ENCODE measurements at regions not wholly inside any gene's neighbourhood (a gene's known extent, or its start where the extent isn't known, plus 50 kb on each side); places are given as distances from the start of the nearest gene placed in this dataset.

DNA sequence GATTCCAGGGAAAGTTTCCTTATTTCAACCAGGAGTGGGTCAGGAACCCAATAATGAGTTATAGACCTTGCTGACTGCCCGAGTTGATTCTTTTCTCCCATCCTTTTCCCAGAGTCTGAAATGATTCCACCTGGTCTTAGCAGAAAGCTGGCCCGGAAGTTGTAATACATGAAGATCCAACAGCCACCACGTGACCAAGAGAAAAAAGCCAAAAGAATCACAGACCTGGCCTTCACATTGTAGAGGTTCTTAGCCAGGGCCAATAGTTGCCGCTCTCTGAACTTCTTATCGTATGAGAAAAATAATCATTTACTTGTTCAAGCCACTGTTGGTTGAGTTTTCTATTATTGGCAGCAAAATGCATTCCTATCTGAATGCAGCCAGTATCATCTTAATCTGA is 161.2 kb upstream of the HMGA2 start:
- DNase-seq (ENCODE audit: low read depth) = no peak
- no peak overlapping the region for H3K4me3 ChIP-seq (ENCODE audit: low read depth, low read length)
- in situ Hi-C loops (cut with HindIII; ENCODE audit: low sequenced_read_pairs) = no loop called here
- TF ChIP-seq, protein P1, sequence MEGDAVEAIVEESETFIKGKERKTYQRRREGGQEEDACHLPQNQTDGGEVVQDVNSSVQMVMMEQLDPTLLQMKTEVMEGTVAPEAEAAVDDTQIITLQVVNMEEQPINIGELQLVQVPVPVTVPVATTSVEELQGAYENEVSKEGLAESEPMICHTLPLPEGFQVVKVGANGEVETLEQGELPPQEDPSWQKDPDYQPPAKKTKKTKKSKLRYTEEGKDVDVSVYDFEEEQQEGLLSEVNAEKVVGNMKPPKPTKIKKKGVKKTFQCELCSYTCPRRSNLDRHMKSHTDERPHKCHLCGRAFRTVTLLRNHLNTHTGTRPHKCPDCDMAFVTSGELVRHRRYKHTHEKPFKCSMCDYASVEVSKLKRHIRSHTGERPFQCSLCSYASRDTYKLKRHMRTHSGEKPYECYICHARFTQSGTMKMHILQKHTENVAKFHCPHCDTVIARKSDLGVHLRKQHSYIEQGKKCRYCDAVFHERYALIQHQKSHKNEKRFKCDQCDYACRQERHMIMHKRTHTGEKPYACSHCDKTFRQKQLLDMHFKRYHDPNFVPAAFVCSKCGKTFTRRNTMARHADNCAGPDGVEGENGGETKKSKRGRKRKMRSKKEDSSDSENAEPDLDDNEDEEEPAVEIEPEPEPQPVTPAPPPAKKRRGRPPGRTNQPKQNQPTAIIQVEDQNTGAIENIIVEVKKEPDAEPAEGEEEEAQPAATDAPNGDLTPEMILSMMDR (IDR thresholded peaks at IDR 0.05; ENCODE audit: low read depth, low read length, missing control alignments) = no peak

DNA sequence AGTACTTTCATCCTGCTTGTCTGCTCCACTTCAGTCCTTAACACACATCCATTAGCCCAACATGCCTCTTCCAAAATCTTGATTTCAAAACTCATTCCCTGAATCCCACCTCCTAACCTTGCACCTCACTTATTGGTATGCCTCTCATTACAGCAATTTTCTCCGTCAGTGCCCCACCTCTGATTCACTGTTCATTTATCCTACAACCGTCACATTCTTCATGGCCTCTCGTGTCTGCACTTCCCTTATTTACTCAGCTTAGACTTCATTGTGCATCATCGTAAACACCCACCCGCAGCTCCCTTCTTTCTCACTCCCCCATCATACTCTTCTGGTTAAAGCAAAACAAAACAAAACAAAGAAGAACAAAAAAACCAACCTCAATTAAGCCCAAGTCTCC is 160.6 kb upstream of the HMGA2 start:
- H3K4me3 ChIP-seq (ENCODE audit: low read depth, low read length) = no peak overlapping the region
- TF ChIP-seq, protein P1 (IDR thresholded peaks at IDR 0.05; ENCODE audit: low read depth, low read length, missing control alignments) = no peak
- no peak for DNase-seq (ENCODE audit: low read depth)
- in situ Hi-C loops (cut with HindIII; ENCODE audit: low sequenced_read_pairs) = no loop called here

DNA sequence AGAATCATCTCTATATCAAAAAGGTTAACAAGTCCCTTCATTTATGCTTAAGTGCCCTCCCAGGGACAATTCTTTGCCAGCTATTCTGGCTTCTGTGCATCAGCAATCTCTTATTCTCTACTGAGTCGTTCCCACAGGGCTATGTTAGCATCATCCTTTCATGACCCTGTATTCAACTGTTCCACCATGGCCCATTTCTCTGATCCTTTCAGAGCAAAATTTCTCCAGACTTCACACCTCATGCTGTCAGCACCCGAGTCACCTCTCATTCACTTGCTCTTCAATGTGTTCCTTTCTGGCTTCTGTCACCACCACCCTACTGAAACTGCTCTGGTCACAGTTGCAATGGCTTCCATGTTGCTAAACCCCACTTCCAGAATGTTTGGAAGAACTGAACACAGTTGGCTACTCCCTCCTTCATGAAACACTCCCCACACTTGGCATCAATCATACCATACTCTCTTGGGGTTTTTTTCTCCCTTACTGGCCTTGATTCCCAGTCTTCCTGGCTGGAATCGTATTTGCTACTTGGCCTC is 159.5 kb upstream of the HMGA2 start:
- in situ Hi-C loops (cut with HindIII; ENCODE audit: low sequenced_read_pairs) = no loop called here
- no peak for DNase-seq (ENCODE audit: low read depth)
- TF ChIP-seq, protein P1 (IDR thresholded peaks at IDR 0.05; ENCODE audit: low read depth, low read length, missing control alignments) = no peak

DNA sequence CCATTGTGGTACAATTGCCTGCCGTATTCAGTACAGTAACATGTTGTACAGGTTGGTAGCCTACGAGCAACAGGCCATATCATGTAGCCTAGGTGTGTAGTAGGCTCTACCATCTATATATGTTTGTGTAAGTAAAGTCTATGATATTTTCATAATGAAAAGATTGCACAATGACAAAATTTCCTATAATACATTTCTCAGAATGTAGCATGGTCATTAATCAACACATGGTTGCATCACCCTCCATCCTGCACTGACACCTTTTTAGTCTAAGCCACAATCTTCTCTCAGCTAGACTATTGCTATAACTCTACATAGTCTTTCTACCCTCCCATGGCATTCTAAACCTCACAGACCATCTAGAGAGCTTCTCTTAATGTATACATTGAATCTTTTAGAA is 158.5 kb upstream of the HMGA2 start:
- DNase-seq (ENCODE audit: low read depth) = no peak
- no peak overlapping the region for H3K4me3 ChIP-seq (ENCODE audit: low read depth, low read length)
- TF ChIP-seq, protein P1 (IDR thresholded peaks at IDR 0.05; ENCODE audit: low read depth, low read length, missing control alignments) = no peak
- in situ Hi-C loops (cut with HindIII; ENCODE audit: low sequenced_read_pairs) = no loop called here

More for the DNA sequence above, 159.5 kb upstream of the HMGA2 start:
- no peak overlapping the region for H3K4me3 ChIP-seq (ENCODE audit: low read depth, low read length)

DNA sequence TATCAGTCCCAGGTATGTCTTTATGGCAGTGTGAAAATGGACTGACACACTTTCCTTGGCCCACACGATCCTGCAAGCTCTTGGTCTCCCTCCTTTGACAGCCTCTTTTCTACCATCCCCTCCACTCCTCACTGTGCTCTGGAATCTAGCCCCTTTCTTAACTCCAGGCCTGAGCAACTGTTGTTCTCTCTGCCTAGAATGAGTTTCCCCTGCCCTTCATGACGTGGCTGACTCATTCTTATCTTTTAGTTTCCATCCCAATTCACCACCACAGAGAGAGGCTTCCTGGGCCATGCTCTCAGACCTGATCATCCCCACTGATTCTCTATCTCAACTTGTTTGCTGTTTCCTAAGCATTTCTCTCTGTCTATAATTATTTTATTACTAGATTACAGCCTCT is 157.4 kb upstream of the HMGA2 start:
- TF ChIP-seq, protein P1 (IDR thresholded peaks at IDR 0.05; ENCODE audit: low read depth, low read length, missing control alignments) = no peak
- no peak overlapping the region for H3K4me3 ChIP-seq (ENCODE audit: low read depth, low read length)
- in situ Hi-C loops (cut with HindIII; ENCODE audit: low sequenced_read_pairs) = no loop called here
- no peak for DNase-seq (ENCODE audit: low read depth)

DNA sequence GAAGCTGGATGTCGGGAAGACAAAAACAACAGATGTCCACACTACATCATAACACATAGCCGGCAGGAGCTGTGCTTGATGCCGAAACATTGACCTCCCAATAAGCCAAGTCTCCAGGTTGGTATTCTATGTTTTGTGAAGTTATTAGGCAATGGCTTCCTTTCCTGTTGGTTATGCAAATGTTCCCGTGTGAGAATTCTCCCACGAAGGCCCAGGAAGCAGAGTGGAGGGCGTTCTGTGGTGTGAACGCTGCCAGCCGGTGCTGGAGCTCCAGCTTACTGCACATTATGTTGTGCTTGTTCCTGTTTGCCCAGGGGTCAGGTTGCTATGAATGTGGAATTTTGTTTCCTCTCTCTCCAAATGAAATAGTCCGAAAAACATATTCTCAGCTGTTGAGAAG is 156.4 kb upstream of the HMGA2 start:
- in situ Hi-C loops (cut with HindIII; ENCODE audit: low sequenced_read_pairs) = no loop called here
- DNase-seq (ENCODE audit: low read depth) = no peak
- TF ChIP-seq, protein P1 (IDR thresholded peaks at IDR 0.05; ENCODE audit: low read depth, low read length, missing control alignments) = no peak
- no peak overlapping the region for H3K4me3 ChIP-seq (ENCODE audit: low read depth, low read length)

All from astrocyte of the cerebellum (primary cell).